HEK293 (cell line): ENCODE measurements at regions not wholly inside any gene's neighbourhood (a gene's known extent, or its start where the extent isn't known, plus 50 kb on each side); places are given as distances from the start of the nearest gene placed in this dataset.

Source experiments
- BCL11A ChIP-seq: fragments of 450-650 bp; formaldehyde crosslinking; IDR thresholded peaks from 2 replicates; pipeline ENCODE4 v1.5.1; 2016; ENCODE audit warnings: low read depth, missing biosample characterization, missing genetic modification characterization
- MYNN ChIP-seq: fragments of 450-650 bp; formaldehyde crosslinking; IDR thresholded peaks from 2 replicates; pipeline ENCODE4 v1.5.1; 2016; ENCODE audit warnings: missing biosample characterization, missing genetic modification characterization, borderline replicate concordance
- ZNF114 ChIP-seq: fragments of 450-650 bp; formaldehyde crosslinking; IDR thresholded peaks from 2 replicates; pipeline ENCODE4 v1.5.0; 2017; ENCODE audit warnings: missing biosample characterization, missing genetic modification characterization
- ZNF660 ChIP-seq: fragments of 450-650 bp; IDR thresholded peaks from 2 replicates; pipeline ENCODE4 v1.5.1; 2018; ENCODE audit warnings: missing biosample characterization, mild to moderate bottlenecking, missing genetic modification characterization
- TF ChIP-seq, protein P1 (sequence below): fragments of 450-650 bp; formaldehyde crosslinking; IDR thresholded peaks from 2 replicates; pipeline ENCODE4 v1.5.1; 2016; ENCODE audit warnings: missing biosample characterization, missing genetic modification characterization
- TF ChIP-seq, protein P2 (sequence below): IDR thresholded peaks from 2 replicates; pipeline ENCODE4 v1.6.1; 2011; ENCODE audit warnings: mild to moderate bottlenecking, low read depth, low read length, borderline replicate concordance
- TF ChIP-seq, protein P3 (sequence below): fragments of 450-650 bp; formaldehyde crosslinking; IDR thresholded peaks from 2 replicates; pipeline ENCODE4 v1.5.1; 2016; ENCODE audit warnings: missing biosample characterization, missing genetic modification characterization
- TF ChIP-seq, protein P4 (sequence below): fragments of 450-650 bp; formaldehyde crosslinking; IDR thresholded peaks from 2 replicates; pipeline ENCODE4 v1.5.1; 2016; ENCODE audit warnings: missing biosample characterization, missing genetic modification characterization

DNA sequence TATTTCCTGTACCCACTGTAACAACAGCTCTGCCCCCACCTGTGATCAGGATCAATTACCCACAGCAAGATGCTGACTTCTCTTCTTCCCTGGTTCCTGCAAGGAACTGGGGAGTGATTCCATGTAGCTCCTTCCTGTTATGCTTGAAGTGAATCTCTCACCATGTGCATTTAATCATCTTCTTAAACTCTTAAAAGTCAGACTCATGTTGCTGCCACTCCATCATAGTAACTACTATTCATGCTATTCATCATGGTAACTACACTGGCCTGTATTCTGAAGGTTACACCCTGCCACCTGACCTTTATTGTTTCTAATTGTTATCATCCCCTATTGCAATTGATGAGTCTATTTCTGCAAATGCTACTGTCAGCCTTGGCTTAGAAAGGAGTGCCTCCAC lies 89.5 kb downstream of the SUCNR1 start:
- TF ChIP-seq ZNF114 (tag by site-specific recombination) (no peak), ZNF660 (tag by site-specific recombination) (no peak), BCL11A (tag by site-specific recombination) (no peak), MYNN (no peak)
- TF ChIP-seq, protein P1, sequence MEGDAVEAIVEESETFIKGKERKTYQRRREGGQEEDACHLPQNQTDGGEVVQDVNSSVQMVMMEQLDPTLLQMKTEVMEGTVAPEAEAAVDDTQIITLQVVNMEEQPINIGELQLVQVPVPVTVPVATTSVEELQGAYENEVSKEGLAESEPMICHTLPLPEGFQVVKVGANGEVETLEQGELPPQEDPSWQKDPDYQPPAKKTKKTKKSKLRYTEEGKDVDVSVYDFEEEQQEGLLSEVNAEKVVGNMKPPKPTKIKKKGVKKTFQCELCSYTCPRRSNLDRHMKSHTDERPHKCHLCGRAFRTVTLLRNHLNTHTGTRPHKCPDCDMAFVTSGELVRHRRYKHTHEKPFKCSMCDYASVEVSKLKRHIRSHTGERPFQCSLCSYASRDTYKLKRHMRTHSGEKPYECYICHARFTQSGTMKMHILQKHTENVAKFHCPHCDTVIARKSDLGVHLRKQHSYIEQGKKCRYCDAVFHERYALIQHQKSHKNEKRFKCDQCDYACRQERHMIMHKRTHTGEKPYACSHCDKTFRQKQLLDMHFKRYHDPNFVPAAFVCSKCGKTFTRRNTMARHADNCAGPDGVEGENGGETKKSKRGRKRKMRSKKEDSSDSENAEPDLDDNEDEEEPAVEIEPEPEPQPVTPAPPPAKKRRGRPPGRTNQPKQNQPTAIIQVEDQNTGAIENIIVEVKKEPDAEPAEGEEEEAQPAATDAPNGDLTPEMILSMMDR (tag by site-specific recombination) = no peak
- TF ChIP-seq, protein P2, sequence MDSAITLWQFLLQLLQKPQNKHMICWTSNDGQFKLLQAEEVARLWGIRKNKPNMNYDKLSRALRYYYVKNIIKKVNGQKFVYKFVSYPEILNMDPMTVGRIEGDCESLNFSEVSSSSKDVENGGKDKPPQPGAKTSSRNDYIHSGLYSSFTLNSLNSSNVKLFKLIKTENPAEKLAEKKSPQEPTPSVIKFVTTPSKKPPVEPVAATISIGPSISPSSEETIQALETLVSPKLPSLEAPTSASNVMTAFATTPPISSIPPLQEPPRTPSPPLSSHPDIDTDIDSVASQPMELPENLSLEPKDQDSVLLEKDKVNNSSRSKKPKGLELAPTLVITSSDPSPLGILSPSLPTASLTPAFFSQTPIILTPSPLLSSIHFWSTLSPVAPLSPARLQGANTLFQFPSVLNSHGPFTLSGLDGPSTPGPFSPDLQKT = no peak
- TF ChIP-seq, protein P3, sequence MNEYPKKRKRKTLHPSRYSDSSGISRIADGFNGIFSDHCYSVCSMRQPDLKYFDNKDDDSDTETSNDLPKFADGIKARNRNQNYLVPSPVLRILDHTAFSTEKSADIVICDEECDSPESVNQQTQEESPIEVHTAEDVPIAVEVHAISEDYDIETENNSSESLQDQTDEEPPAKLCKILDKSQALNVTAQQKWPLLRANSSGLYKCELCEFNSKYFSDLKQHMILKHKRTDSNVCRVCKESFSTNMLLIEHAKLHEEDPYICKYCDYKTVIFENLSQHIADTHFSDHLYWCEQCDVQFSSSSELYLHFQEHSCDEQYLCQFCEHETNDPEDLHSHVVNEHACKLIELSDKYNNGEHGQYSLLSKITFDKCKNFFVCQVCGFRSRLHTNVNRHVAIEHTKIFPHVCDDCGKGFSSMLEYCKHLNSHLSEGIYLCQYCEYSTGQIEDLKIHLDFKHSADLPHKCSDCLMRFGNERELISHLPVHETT (tag by site-specific recombination) = no peak
- TF ChIP-seq, protein P4, sequence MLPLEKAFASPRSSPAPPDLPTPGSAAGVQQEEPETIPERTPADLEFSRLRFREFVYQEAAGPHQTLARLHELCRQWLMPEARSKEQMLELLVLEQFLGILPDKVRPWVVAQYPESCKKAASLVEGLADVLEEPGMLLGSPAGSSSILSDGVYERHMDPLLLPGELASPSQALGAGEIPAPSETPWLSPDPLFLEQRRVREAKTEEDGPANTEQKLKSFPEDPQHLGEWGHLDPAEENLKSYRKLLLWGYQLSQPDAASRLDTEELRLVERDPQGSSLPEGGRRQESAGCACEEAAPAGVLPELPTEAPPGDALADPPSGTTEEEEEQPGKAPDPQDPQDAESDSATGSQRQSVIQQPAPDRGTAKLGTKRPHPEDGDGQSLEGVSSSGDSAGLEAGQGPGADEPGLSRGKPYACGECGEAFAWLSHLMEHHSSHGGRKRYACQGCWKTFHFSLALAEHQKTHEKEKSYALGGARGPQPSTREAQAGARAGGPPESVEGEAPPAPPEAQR (tag by site-specific recombination) = no peak
